Transverse colon (tissue), 4 donors: ENCODE measurements at regions not wholly inside any gene's neighbourhood (a gene's known extent, or its start where the extent isn't known, plus 50 kb on each side); places are given as distances from the start of the nearest gene placed in this dataset.

Experiments used
- DNase-seq: peaks from one replicate; pipeline ENCODE4 v3.0.0-alpha.2; 2019
- H3K27ac ChIP-seq, 4 donors: fragments of 200-600 bp; sonication (generic); 2 replicates each; pipeline ENCODE4 v1.5.1; 2016 to 2018; ENCODE audit warnings: inconsistent platforms in 4 of 4
- H3K27me3 ChIP-seq: fragments of 200-600 bp; sonication (generic); 2 replicates; pipeline ENCODE4 v1.5.1; 2017; ENCODE audit warnings: inconsistent platforms
- H3K36me3 ChIP-seq, 4 donors: fragments of 200-600 bp; sonication (generic); 2 replicates each; pipeline ENCODE4 v1.5.1; 2017 to 2019; ENCODE audit warnings: inconsistent platforms in 4 of 4
- H3K4me1 ChIP-seq, 4 donors: fragments of 200-600 bp; sonication (generic); 2 replicates each; pipeline ENCODE4 v1.5.1; 2017 to 2020; ENCODE audit warnings: inconsistent platforms in 4 of 4
- H3K4me3 ChIP-seq, 4 donors: fragments of 200-600 bp; sonication (generic); 1 replicate in 1 of 4; 2 replicates in 3 of 4; pipeline versions ENCODE4 v1.5.1 to v1.6.1; 2017 to 2019; ENCODE audit warnings: inconsistent platforms in 4 of 4
- H3K9me3 ChIP-seq, 2 donors: fragments of 200-600 bp; sonication (generic); 2 replicates each; pipeline ENCODE4 v1.5.1; 2017 to 2019; ENCODE audit warnings: inconsistent platforms in 2 of 2
- CTCF ChIP-seq, 5 experiments: fragments of 200-600 bp in 3 of 5; fragments of 450-650 bp in 2 of 5; sonication (generic) in 3 of 5; IDR thresholded peaks; 1 replicate in 2 of 5; 2 replicates in 3 of 5; pipeline ENCODE4 v1.5.1; 2016 to 2017; ENCODE audit warnings: antibody characterized with exemption in 5 of 5, inconsistent platforms in 3 of 5, mild to moderate bottlenecking in 2 of 5, moderate library complexity in 1 of 5
- EP300 ChIP-seq: sonication (generic); formaldehyde crosslinking; IDR thresholded peaks from one replicate; pipeline ENCODE4 v1.6.1; 2017; ENCODE audit warnings: antibody characterized with exemption, low read depth
- POLR2A ChIP-seq: fragments of 450-650 bp; IDR thresholded peaks from one replicate; pipeline ENCODE4 v1.6.1; 2016; ENCODE audit warnings: antibody characterized with exemption, mild to moderate bottlenecking, moderate library complexity
- POLR2AphosphoS5 ChIP-seq, 3 donors: sonication (generic); formaldehyde crosslinking; IDR thresholded peaks; one replicate each; pipeline ENCODE4 v1.6.1; 2016; ENCODE audit warnings: antibody characterized with exemption in 3 of 3
- WGBS, 2 donors: methylation state at CpG; one replicate each; pipeline ENCODE4 v1.1.5; 2018; ENCODE audit warnings: low coverage in 1 of 2; 5-methylcytosine and 5-hydroxymethylcytosine counted together
- in situ Hi-C, 4 donors: fragments of 200-750 bp; cut with MboI; loops; one replicate each; pipeline versions ENCODE4 v1.15.0 to v1.15.1; 2017; ENCODE audit warnings: low sequenced_read_pairs in 3 of 4, low pct_ligation_motif_present in 1 of 4, low pct_unique_long_range_greater_than_20kb in 1 of 4
- intact Hi-C: fragments of 100-400 bp; cut with DNase I; formaldehyde crosslinking; loops from one replicate; pipeline ENCODE4 v1.15.1; 2023; ENCODE audit warnings: low total_unique reads

- no peak overlapping the region for H3K4me3 ChIP-seq
- in situ Hi-C loops, result no loop called here
- no peaks in the 10 kb centered on the region for H3K27me3 ChIP-seq
- no peaks in the 10 kb centered on the region for H3K9me3 ChIP-seq
- intact Hi-C loops, result no loop called here
- TF ChIP-seq EP300, result no peak
- TF ChIP-seq CTCF (IDR thresholded peaks at IDR 0.05), result no peak
- TF ChIP-seq POLR2A, result no peak
- TF ChIP-seq POLR2AphosphoS5 (IDR thresholded peaks at IDR 0.05), result no peak
- WGBS, 2 donors, result 67 to 73% methylated on average over 4 of the region's 4 CpGs
- H3K4me1 ChIP-seq, result no peaks in the 10 kb centered on the region
- no peak for DNase-seq
- H3K36me3 ChIP-seq, result no peaks in the 10 kb centered on the region
- no peak overlapping the region for H3K27ac ChIP-seq
Measured at GRCh38 chr22:35197071-35197470, 60.2 kb upstream of the HMGXB4 start.

- H3K27me3 ChIP-seq, result no peaks in the 10 kb centered on the region
- intact Hi-C loops, result no loop called here
- in situ Hi-C loops, result no loop called here
- H3K36me3 ChIP-seq, result no peaks in the 10 kb centered on the region
- H3K27ac ChIP-seq, result no peak overlapping the region
- TF ChIP-seq POLR2AphosphoS5 (IDR thresholded peaks at IDR 0.05) (no peak), EP300 (no peak), CTCF (IDR thresholded peaks at IDR 0.05) (no peak), POLR2A (no peak)
- H3K4me1 ChIP-seq, result no peaks in the 10 kb centered on the region
- no peak for DNase-seq
- WGBS, 2 donors, result 48 to 68% methylated on average over 2 to 3 of the region's 3 CpGs
- no peaks in the 10 kb centered on the region for H3K9me3 ChIP-seq
- H3K4me3 ChIP-seq, result no peak overlapping the region
Measured at GRCh38 chr22:35197886-35198285, 59.4 kb upstream of the HMGXB4 start.

- no peaks in the 10 kb centered on the region for H3K9me3 ChIP-seq
- H3K4me3 ChIP-seq, result no peak overlapping the region
- no peaks in the 10 kb centered on the region for H3K36me3 ChIP-seq
- intact Hi-C loops (no loop called here), in situ Hi-C loops (no loop called here)
- H3K4me1 ChIP-seq, result no peaks in the 10 kb centered on the region
- no peak for DNase-seq
- no peak overlapping the region for H3K27ac ChIP-seq
- WGBS, 2 donors, result 59 to 72% methylated on average over 4 of the region's 4 CpGs
- TF ChIP-seq EP300, result no peak
- no peak for TF ChIP-seq CTCF (IDR thresholded peaks at IDR 0.05)
- TF ChIP-seq POLR2A, result no peak
- no peak for TF ChIP-seq POLR2AphosphoS5 (IDR thresholded peaks at IDR 0.05)
- H3K27me3 ChIP-seq, result no peaks in the 10 kb centered on the region
Measured at GRCh38 chr22:35198738-35199137, 58.6 kb upstream of the HMGXB4 start.

- H3K9me3 ChIP-seq, result no peaks in the 10 kb centered on the region
- no peak overlapping the region for H3K4me3 ChIP-seq
- H3K27ac ChIP-seq, result no peak overlapping the region
- no peaks in the 10 kb centered on the region for H3K27me3 ChIP-seq
- intact Hi-C loops, result no loop called here
- no peaks in the 10 kb centered on the region for H3K36me3 ChIP-seq
- in situ Hi-C loops, result no loop called here
- TF ChIP-seq POLR2A (no peak), POLR2AphosphoS5 (IDR thresholded peaks at IDR 0.05) (no peak), EP300 (no peak), CTCF (IDR thresholded peaks at IDR 0.05) (no peak)
- DNase-seq, result no peak
- no peaks in the 10 kb centered on the region for H3K4me1 ChIP-seq
Measured at GRCh38 chr22:35202376-35202775, 54.9 kb upstream of the HMGXB4 start.
